ENCODE measurements at regions not wholly inside any gene's neighbourhood (a gene's known extent, or its start where the extent isn't known, plus 50 kb on each side); places are given as distances from the start of the nearest gene placed in this dataset.

- TF ChIP-seq, protein P1, sequence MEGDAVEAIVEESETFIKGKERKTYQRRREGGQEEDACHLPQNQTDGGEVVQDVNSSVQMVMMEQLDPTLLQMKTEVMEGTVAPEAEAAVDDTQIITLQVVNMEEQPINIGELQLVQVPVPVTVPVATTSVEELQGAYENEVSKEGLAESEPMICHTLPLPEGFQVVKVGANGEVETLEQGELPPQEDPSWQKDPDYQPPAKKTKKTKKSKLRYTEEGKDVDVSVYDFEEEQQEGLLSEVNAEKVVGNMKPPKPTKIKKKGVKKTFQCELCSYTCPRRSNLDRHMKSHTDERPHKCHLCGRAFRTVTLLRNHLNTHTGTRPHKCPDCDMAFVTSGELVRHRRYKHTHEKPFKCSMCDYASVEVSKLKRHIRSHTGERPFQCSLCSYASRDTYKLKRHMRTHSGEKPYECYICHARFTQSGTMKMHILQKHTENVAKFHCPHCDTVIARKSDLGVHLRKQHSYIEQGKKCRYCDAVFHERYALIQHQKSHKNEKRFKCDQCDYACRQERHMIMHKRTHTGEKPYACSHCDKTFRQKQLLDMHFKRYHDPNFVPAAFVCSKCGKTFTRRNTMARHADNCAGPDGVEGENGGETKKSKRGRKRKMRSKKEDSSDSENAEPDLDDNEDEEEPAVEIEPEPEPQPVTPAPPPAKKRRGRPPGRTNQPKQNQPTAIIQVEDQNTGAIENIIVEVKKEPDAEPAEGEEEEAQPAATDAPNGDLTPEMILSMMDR (conservative IDR thresholded peaks at IDR 0.05; ENCODE audit: low read depth, low read length): no peak
- no peak for TF ChIP-seq EZH2 (IDR thresholded peaks at IDR 0.05; ENCODE audit: borderline replicate concordance, low read depth, low read length, poor library complexity, severe bottlenecking)
These were observed 800.8 kb upstream of the GYPC start for GRCh38 chr2:125855204-125855603.
